HepG2 (cell line): ENCODE measurements at regions not wholly inside any gene's neighbourhood (a gene's known extent, or its start where the extent isn't known, plus 50 kb on each side); places are given as distances from the start of the nearest gene placed in this dataset.

Experiments used
- ATAC-seq: fragments of 200-7000 bp; cut with Tn5 transposase; 3 replicates; pipeline ENCODE4 v1.9.1; 2020; ENCODE audit warnings: mild to moderate bottlenecking, moderate library complexity
- BruUV-seq: library from RNA; stranded (reverse); fragments of 400-500 nt; replicated peaks from 2 replicates; lab custom pipeline; 2021; lab: Mats Ljungman, UMichigan
- CTCF ChIA-PET: fragments of 300-600 bp; formaldehyde crosslinking; extraction: SDS; loops from one replicate; lab custom pipeline; 2021; ENCODE audit warnings: low total read pairs, inconsistent platforms, low intra/inter-chr PET ratio; lab: Yijun Ruan, JAX
- POLR2A ChIA-PET: fragments of 350-600 bp; sonication (Branson Sonifier 250); formaldehyde crosslinking; loops from one replicate; lab custom pipeline; 2020; ENCODE audit warnings: antibody characterized with exemption, inconsistent platforms; lab: Yijun Ruan, JAX
- DNase-seq: peaks from one replicate; pipeline ENCODE4 v3.0.0-alpha.2; 2015; ENCODE audit warnings: low spot score
- FAIRE-seq: peaks from 3 replicates; lab custom pipeline; 2011; peaks lifted over from hg19 to GRCh38; lab: Jason Lieb, UNC
- H2AFZ ChIP-seq: one replicate; pipeline ENCODE4 v1.6.1; 2011; ENCODE audit warnings: low read length, inconsistent platforms
- H3K27ac ChIP-seq: fragments of 300-600 bp; 3 replicates; pipeline ENCODE4 v1.8.0; 2011; ENCODE audit warnings: mixed run types, mild to moderate bottlenecking, mixed read lengths, low read length, inconsistent platforms; ENCODE audit not compliant: insufficient read depth; ENCODE audit errors: extremely low read length
- H3K27me3 ChIP-seq, 2 experiments: fragments of 200-600 bp in 1 of 2; 2 replicates in 1 of 2; 3 replicates in 1 of 2; pipeline versions ENCODE4 v1.6.0 to v1.8.0; 2011; ENCODE audit warnings: low read length in 2 of 2, mild to moderate bottlenecking in 2 of 2, moderate library complexity in 2 of 2, inconsistent platforms in 1 of 2; ENCODE audit not compliant: insufficient read depth in 2 of 2, control insufficient read depth in 1 of 2
- H3K36me3 ChIP-seq, 2 experiments: fragments of 200-600 bp in 1 of 2; replicated peaks in 1 of 2; 2 replicates in 1 of 2; 3 replicates in 1 of 2; pipeline versions ENCODE4 v1.5.1 to v1.8.0; 2011; ENCODE audit warnings: low read length in 2 of 2, inconsistent platforms in 1 of 2; ENCODE audit not compliant: insufficient read depth in 2 of 2, control insufficient read depth in 1 of 2
- H3K4me1 ChIP-seq: 2 replicates; pipeline ENCODE4 v1.5.1; 2012; ENCODE audit warnings: low read length, inconsistent platforms; ENCODE audit not compliant: insufficient read depth
- H3K4me2 ChIP-seq: 2 replicates; pipeline ENCODE4 v1.6.0; 2011; ENCODE audit warnings: low read depth, low read length, inconsistent platforms
- H3K4me3 ChIP-seq, 3 experiments: fragments of 200-600 bp in 1 of 3; sonication (generic), shearing (Covaris generic) in 1 of 3; replicated peaks in 1 of 3; 2 replicates each; pipeline ENCODE4 v1.5.1; 2011 to 2016; ENCODE audit warnings: low read length in 3 of 3, inconsistent platforms in 2 of 3, low read depth in 2 of 3, mild to moderate bottlenecking in 2 of 3, control low read depth in 1 of 3, mixed read lengths in 1 of 3; ENCODE audit not compliant: insufficient read depth in 1 of 3
- H3K79me2 ChIP-seq: one replicate; pipeline ENCODE4 v1.6.1; 2011; ENCODE audit warnings: low read length, inconsistent platforms; ENCODE audit not compliant: insufficient read depth
- H3K9ac ChIP-seq: 2 replicates; pipeline ENCODE4 v1.6.0; 2011; ENCODE audit warnings: mild to moderate bottlenecking, low read depth, low read length, inconsistent platforms; ENCODE audit not compliant: insufficient read depth
- H3K9me3 ChIP-seq: 2 replicates; pipeline ENCODE4 v1.5.1; 2012; ENCODE audit warnings: mild to moderate bottlenecking, low read length
- H4K20me1 ChIP-seq: 2 replicates; pipeline ENCODE4 v1.6.0; 2011; ENCODE audit warnings: inconsistent platforms, mild to moderate bottlenecking, low read length, moderate library complexity; ENCODE audit not compliant: insufficient read depth
- ATAD3A ChIP-seq: sonication (generic); formaldehyde crosslinking; IDR thresholded peaks from 2 replicates; pipeline ENCODE4 v1.4.0; 2020; ENCODE audit warnings: missing genetic modification reagents
- CBFB ChIP-seq: sonication (generic); formaldehyde crosslinking; IDR thresholded peaks from 2 replicates; pipeline ENCODE4 v1.4.0; 2020; ENCODE audit warnings: missing genetic modification reagents
- ELF3 ChIP-seq: IDR thresholded peaks from 2 replicates; pipeline ENCODE4 v1.6.1; 2016; ENCODE audit warnings: missing genetic modification reagents, missing compliant biosample characterization
- GPBP1L1 ChIP-seq: sonication (generic); formaldehyde crosslinking; IDR thresholded peaks from 2 replicates; pipeline ENCODE4 v1.5.0; 2020; ENCODE audit warnings: mild to moderate bottlenecking, missing genetic modification reagents
- IRF2 ChIP-seq: IDR thresholded peaks from 2 replicates; pipeline ENCODE4 v1.6.1; 2018; ENCODE audit warnings: missing genetic modification reagents, missing compliant biosample characterization
- JDP2 ChIP-seq: sonication (generic); formaldehyde crosslinking; IDR thresholded peaks from 2 replicates; pipeline ENCODE4 v1.8.1; 2022; ENCODE audit warnings: missing genetic modification reagents, borderline replicate concordance
- KDM5A ChIP-seq: fragments of 200-600 bp; sonication (generic); IDR thresholded peaks from 2 replicates; pipeline ENCODE4 v1.7.0; 2018; ENCODE audit warnings: antibody characterized with exemption, mild to moderate bottlenecking, low read length, borderline replicate concordance
- MAZ ChIP-seq, 2 experiments: sonication (generic) in 1 of 2; formaldehyde crosslinking in 1 of 2; IDR thresholded peaks; 2 replicates each; pipeline versions ENCODE4 v1.5.0 to v1.6.1; 2012 to 2020; ENCODE audit warnings: low read depth in 2 of 2, mild to moderate bottlenecking in 2 of 2, borderline replicate concordance in 1 of 2, improper control_type of control experiment in 1 of 2, low read length in 1 of 2, missing genetic modification reagents in 1 of 2, moderate library complexity in 1 of 2
- U2AF1 ChIP-seq: fragments of 200-400 bp; formaldehyde crosslinking; optimal IDR thresholded peaks from 2 replicates; pipeline ENCODE3; 2017; ENCODE audit warnings: mild to moderate bottlenecking, low read depth, low read length
- ZC3H13 ChIP-seq: sonication (generic); formaldehyde crosslinking; IDR thresholded peaks from 2 replicates; pipeline ENCODE4 v1.8.1; 2023; ENCODE audit warnings: mild to moderate bottlenecking, missing genetic modification reagents, moderate library complexity
- ZSCAN25 ChIP-seq: sonication (generic); formaldehyde crosslinking; IDR thresholded peaks from 2 replicates; pipeline ENCODE4 v1.8.0; 2022; ENCODE audit warnings: mild to moderate bottlenecking, missing genetic modification reagents
- WGBS: methylation state at CpG from one replicate; pipeline ENCODE4 v1.1.6; 2017; ENCODE audit warnings: low lambda C conversion rate; 5-methylcytosine and 5-hydroxymethylcytosine counted together
- in situ Hi-C: cut with HindIII; loops from 2 replicates; pipeline ENCODE4 v1.10.0; 2017; ENCODE audit warnings: low pct_unique_long_range_greater_than_20kb; ENCODE audit not compliant: extremely low pct_ligation_motif_present
- intact Hi-C: fragments of 100-400 bp; cut with micrococcal nuclease; formaldehyde crosslinking; loops from one replicate; pipeline ENCODE4 v1.10.0; 2022; ENCODE audit not compliant: unreplicated experiment

- BruUV-seq, result no TSS peak
- TF ChIP-seq ELF3 (CRISPR knock-in tag), result no peak
- no peak for TF ChIP-seq JDP2
- TF ChIP-seq ATAD3A (CRISPR knock-in tag), result no peak
- TF ChIP-seq GPBP1L1, result no peak
- TF ChIP-seq MAZ (IDR thresholded peaks at IDR 0.05; ENCODE audit: borderline replicate concordance, low read depth, low read length), result no peak
- TF ChIP-seq MAZ (CRISPR knock-in tag; IDR thresholded peaks at IDR 0.05; ENCODE audit: low read depth), result no peak
- no peak for TF ChIP-seq ZC3H13
- no peak for TF ChIP-seq KDM5A
- no peak for TF ChIP-seq U2AF1
- TF ChIP-seq CBFB (CRISPR knock-in tag), result no peak
- no peak for TF ChIP-seq IRF2 (CRISPR knock-in tag)
- TF ChIP-seq ZSCAN25 (CRISPR knock-in tag), result no peak
- no peak for FAIRE-seq
- WGBS, result 50% methylated on average over 3 of the region's 11 CpGs
- Histone ChIP-seq H3K36me3 (no peaks in the 10 kb centered on the region), H3K9ac (no peak overlapping the region), H2AFZ (no peak overlapping the region), H3K27me3 (peaks cover 9 to 49% of the 10 kb centered on the region in 2 experiments; a peak in 4 of 5 replicates), H4K20me1 (no peaks in the 10 kb centered on the region), H3K79me2 (no peaks in the 10 kb centered on the region), H3K4me1 (no peaks in the 10 kb centered on the region), H3K4me2 (no peak overlapping the region), H3K9me3 (no peaks in the 10 kb centered on the region), H3K4me3 (no peak overlapping the region), H3K27ac (no peak overlapping the region)
- DNase-seq, result no peak
- ChIA-PET CTCF (no interaction called here), POLR2A (no interaction called here)
- in situ Hi-C loops, result no loop called here
- intact Hi-C loops, result no loop called here
- no peak for ATAC-seq
These were observed 109.8 kb downstream of the HMX1 start for GRCh38 chr4:8761824-8762205.
